Loucy (cell line): ENCODE measurements at regions not wholly inside any gene's neighbourhood (a gene's known extent, or its start where the extent isn't known, plus 50 kb on each side); places are given as distances from the start of the nearest gene placed in this dataset.

Source experiments
- H2AFZ ChIP-seq: fragments of 200-600 bp; sonication (generic); 2 replicates; pipeline ENCODE4 v1.6.0; 2016; ENCODE audit warnings: antibody characterized with exemption, mild to moderate bottlenecking, low read length, moderate library complexity
- H3F3A ChIP-seq: fragments of 200-600 bp; 2 replicates; pipeline ENCODE4 v1.6.0; 2016; ENCODE audit warnings: antibody characterized with exemption, low read depth, mild to moderate bottlenecking
- H3K27me3 ChIP-seq: fragments of 200-600 bp; sonication (generic); 2 replicates; pipeline ENCODE4 v1.6.1; 2014; ENCODE audit warnings: low read length, mild to moderate bottlenecking; ENCODE audit not compliant: insufficient read depth, poor library complexity, severe bottlenecking
- H3K36me3 ChIP-seq: fragments of 200-600 bp; sonication (generic); 2 replicates; pipeline ENCODE4 v1.6.1; 2016; ENCODE audit warnings: low read length; ENCODE audit not compliant: insufficient read depth
- H3K4me1 ChIP-seq: fragments of 200-600 bp; sonication (generic); 2 replicates; pipeline ENCODE4 v1.5.1; 2014; ENCODE audit warnings: low read length, mild to moderate bottlenecking; ENCODE audit not compliant: insufficient read depth, poor library complexity, severe bottlenecking
- H3K4me2 ChIP-seq: fragments of 200-600 bp; sonication (generic); 2 replicates; pipeline ENCODE4 v1.6.0; 2014; ENCODE audit warnings: antibody characterized with exemption, low read length, low read depth, mild to moderate bottlenecking; ENCODE audit not compliant: poor library complexity, severe bottlenecking
- H3K4me3 ChIP-seq: fragments of 200-600 bp; sonication (generic); 2 replicates; pipeline ENCODE4 v1.5.1; 2014; ENCODE audit warnings: low read length, mild to moderate bottlenecking, mixed read lengths; ENCODE audit not compliant: poor library complexity, severe bottlenecking
- H3K79me2 ChIP-seq: fragments of 200-600 bp; sonication (generic); 2 replicates; pipeline ENCODE4 v1.6.1; 2014; ENCODE audit warnings: low read length; ENCODE audit not compliant: insufficient read depth
- H3K9ac ChIP-seq: fragments of 200-600 bp; sonication (generic); 2 replicates; pipeline ENCODE4 v1.6.0; 2014; ENCODE audit warnings: mild to moderate bottlenecking, low read depth, low read length, moderate library complexity; ENCODE audit not compliant: poor library complexity, severe bottlenecking
- H3K9me2 ChIP-seq: fragments of 200-600 bp; sonication (generic); replicated peaks from 2 replicates; pipeline ENCODE4 v1.6.1; 2016; ENCODE audit warnings: low read depth, low read length, mixed read lengths
- H3K9me3 ChIP-seq: fragments of 200-600 bp; sonication (generic); 2 replicates; pipeline ENCODE4 v1.6.1; 2014; ENCODE audit warnings: mild to moderate bottlenecking, antibody characterized with exemption, low read length, low read depth; ENCODE audit not compliant: insufficient read depth
- H4K20me1 ChIP-seq: fragments of 200-600 bp; sonication (generic); 2 replicates; pipeline ENCODE4 v1.6.0; 2014; ENCODE audit warnings: antibody characterized with exemption, low read length, mild to moderate bottlenecking; ENCODE audit not compliant: insufficient read depth, poor library complexity, severe bottlenecking
- CTCF ChIP-seq: fragments of 200-600 bp; sonication (generic); conservative IDR thresholded peaks from 2 replicates; pipeline ENCODE4 v1.5.1; 2014; ENCODE audit warnings: mild to moderate bottlenecking, antibody characterized with exemption, low read length
- EZH2phosphoT487 ChIP-seq: fragments of 200-600 bp; IDR thresholded peaks from 2 replicates; pipeline ENCODE4 v1.6.1; 2018; ENCODE audit warnings: antibody characterized with exemption, mild to moderate bottlenecking, moderate library complexity, borderline replicate concordance

- no peaks in the 10 kb centered on the region for H3K9me3 ChIP-seq
- H3F3A ChIP-seq = no peaks in the 10 kb centered on the region
- no peaks in the 10 kb centered on the region for H3K79me2 ChIP-seq
- H3K9ac ChIP-seq = no peak overlapping the region
- no peaks in the 10 kb centered on the region for H3K27me3 ChIP-seq
- H4K20me1 ChIP-seq = no peaks in the 10 kb centered on the region
- TF ChIP-seq CTCF (no peak), EZH2phosphoT487 (no peak)
- H3K36me3 ChIP-seq = no peaks in the 10 kb centered on the region
- no peaks in the 10 kb centered on the region for H3K9me2 ChIP-seq
- no peak overlapping the region for H2AFZ ChIP-seq
- no peak overlapping the region for H3K4me3 ChIP-seq
- H3K4me2 ChIP-seq = no peak overlapping the region
- no peaks in the 10 kb centered on the region for H3K4me1 ChIP-seq
Observed at GRCh38 chr1:170388489-170388888, 143.5 kb upstream of the GORAB start.

DNA sequence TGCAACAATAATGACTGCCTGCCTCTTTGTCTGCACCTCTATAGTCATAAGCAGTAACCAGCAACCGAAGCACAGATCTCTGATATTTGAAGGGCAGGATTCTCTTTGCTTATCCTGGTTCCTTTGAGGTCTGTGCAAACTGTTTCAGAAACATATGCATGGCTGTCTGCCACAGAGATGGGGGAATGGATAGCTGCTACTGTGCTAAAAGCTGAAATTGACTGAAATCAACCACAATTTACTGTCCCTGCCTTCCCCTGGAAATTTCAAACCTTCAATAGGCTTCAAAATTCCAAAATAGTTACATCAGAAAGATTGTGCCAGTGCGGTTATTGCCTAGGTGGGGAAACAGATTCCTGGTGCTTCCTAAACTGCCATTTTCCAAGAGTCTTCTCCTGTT, 136.8 kb upstream of the GORAB start:
- H4K20me1 ChIP-seq = no peaks in the 10 kb centered on the region
- no peaks in the 10 kb centered on the region for H3K36me3 ChIP-seq
- no peak overlapping the region for H2AFZ ChIP-seq
- H3K9me2 ChIP-seq = no peaks in the 10 kb centered on the region
- H3K9me3 ChIP-seq = no peaks in the 10 kb centered on the region
- TF ChIP-seq CTCF = no peak
- no peak for TF ChIP-seq EZH2phosphoT487
- H3K9ac ChIP-seq = no peak overlapping the region
- no peaks in the 10 kb centered on the region for H3K79me2 ChIP-seq
- H3K4me3 ChIP-seq = no peak overlapping the region
- H3K4me2 ChIP-seq = no peak overlapping the region
- H3F3A ChIP-seq = no peaks in the 10 kb centered on the region
- no peaks in the 10 kb centered on the region for H3K27me3 ChIP-seq
- no peaks in the 10 kb centered on the region for H3K4me1 ChIP-seq

GRCh38 chr1:170397061-170397460, 134.9 kb upstream of the GORAB start:
- no peaks in the 10 kb centered on the region for H3K27me3 ChIP-seq
- H3F3A ChIP-seq = no peaks in the 10 kb centered on the region
- H3K4me1 ChIP-seq = no peaks in the 10 kb centered on the region
- H3K36me3 ChIP-seq = no peaks in the 10 kb centered on the region
- no peak overlapping the region for H3K4me3 ChIP-seq
- H3K4me2 ChIP-seq = no peak overlapping the region
- H3K9me3 ChIP-seq = no peaks in the 10 kb centered on the region
- H4K20me1 ChIP-seq = no peaks in the 10 kb centered on the region
- H3K9me2 ChIP-seq = no peaks in the 10 kb centered on the region
- no peaks in the 10 kb centered on the region for H3K79me2 ChIP-seq
- no peak overlapping the region for H3K9ac ChIP-seq
- TF ChIP-seq CTCF (no peak), EZH2phosphoT487 (no peak)
- no peak overlapping the region for H2AFZ ChIP-seq
